GM12892 (cell line): ENCODE measurements at regions not wholly inside any gene's neighbourhood (a gene's known extent, or its start where the extent isn't known, plus 50 kb on each side); places are given as distances from the start of the nearest gene placed in this dataset.
"Not testable (repeated sequence)": the region's sequence is repeated elsewhere in the genome, so short reads cannot be mapped to it uniquely, and the experiment has no call there.

Experiments
- DNase-seq: peaks from one replicate; pipeline ENCODE4 v3.0.0; 2011; ENCODE audit not compliant: insufficient read length
- FAIRE-seq: peaks from 2 replicates; lab custom pipeline; 2011; peaks lifted over from hg19 to GRCh38; lab: Jason Lieb, UNC
- POLR2A ChIP-seq: IDR thresholded peaks from 2 replicates; pipeline ENCODE4 v1.6.1; 2011; ENCODE audit warnings: low read depth, low read length, control low read depth
- POLR2AphosphoS5 ChIP-seq: IDR thresholded peaks from 2 replicates; pipeline ENCODE4 v1.6.1; 2011; ENCODE audit warnings: low read depth, low read length, control low read depth
- TAF1 ChIP-seq: IDR thresholded peaks from 2 replicates; pipeline ENCODE4 v1.6.1; 2011; ENCODE audit warnings: low read depth, mild to moderate bottlenecking, control low read depth, low read length, borderline replicate concordance

- TF ChIP-seq POLR2AphosphoS5 (no peak), TAF1 (no peak), POLR2A (no peak)
- FAIRE-seq (no peak), DNase-seq (no peak)
Measured at GRCh38 chr5:40453689-40454088, 226.0 kb upstream of the PTGER4 start.

GRCh38 chr5:40452874-40453624 is 226.7 kb upstream of the PTGER4 start:
- TF ChIP-seq POLR2A: no peak
- TF ChIP-seq TAF1: no peak
- TF ChIP-seq POLR2AphosphoS5: no peak
- no peak for FAIRE-seq
- no peak for DNase-seq

GRCh38 chr5:40447438-40447837 is 232.3 kb upstream of the PTGER4 start:
- TF ChIP-seq TAF1 (no peak), POLR2A (no peak), POLR2AphosphoS5 (no peak)
- DNase-seq (no peak), FAIRE-seq (no peak)

GRCh38 chr5:40446910-40447309 is 232.8 kb upstream of the PTGER4 start:
- DNase-seq: no peak
- no peak for TF ChIP-seq POLR2A
- TF ChIP-seq POLR2AphosphoS5: no peak
- TF ChIP-seq TAF1: no peak
- FAIRE-seq: no peak

- no peak for TF ChIP-seq POLR2AphosphoS5
- TF ChIP-seq TAF1: no peak
- TF ChIP-seq POLR2A: no peak
- DNase-seq (no peak), FAIRE-seq (no peak)
Measured at GRCh38 chr5:40442346-40442745, 237.4 kb upstream of the PTGER4 start.

GRCh38 chr5:40441733-40442132 is 238.0 kb upstream of the PTGER4 start:
- no peak for DNase-seq
- no peak for FAIRE-seq
- no peak for TF ChIP-seq POLR2AphosphoS5
- no peak for TF ChIP-seq POLR2A
- no peak for TF ChIP-seq TAF1

- TF ChIP-seq TAF1 (no peak), POLR2AphosphoS5 (no peak), POLR2A (no peak)
- DNase-seq: no peak
- FAIRE-seq: no peak
Measured at GRCh38 chr5:40440746-40441145, 239.0 kb upstream of the PTGER4 start.

- not testable (repeated sequence) for DNase-seq, FAIRE-seq
Measured at GRCh38 chr5:40439103-40439502, 240.6 kb upstream of the PTGER4 start.

- not testable (repeated sequence) for DNase-seq, FAIRE-seq
Measured at GRCh38 chr5:40438646-40439045, 241.1 kb upstream of the PTGER4 start.

GRCh38 chr5:40437452-40437861 is 242.3 kb upstream of the PTGER4 start:
- DNase-seq: no peak
- TF ChIP-seq TAF1 (no peak), POLR2A (no peak), POLR2AphosphoS5 (no peak)
- no peak for FAIRE-seq

GRCh38 chr5:40436535-40437237 is 243.0 kb upstream of the PTGER4 start:
- no peak for FAIRE-seq
- TF ChIP-seq POLR2AphosphoS5 (no peak), TAF1 (no peak), POLR2A (no peak)
- DNase-seq: no peak

- not testable (repeated sequence) for DNase-seq, FAIRE-seq
Measured at GRCh38 chr5:40435706-40436105, 244.0 kb upstream of the PTGER4 start.

GRCh38 chr5:40432836-40433235 is 246.9 kb upstream of the PTGER4 start:
- no peak for TF ChIP-seq TAF1
- no peak for TF ChIP-seq POLR2A
- no peak for TF ChIP-seq POLR2AphosphoS5
- no peak for DNase-seq
- FAIRE-seq: no peak
